Panc1 (cell line): ENCODE measurements at regions not wholly inside any gene's neighbourhood (a gene's known extent, or its start where the extent isn't known, plus 50 kb on each side); places are given as distances from the start of the nearest gene placed in this dataset.
"Not testable (repeated sequence)": the region's sequence is repeated elsewhere in the genome, so short reads cannot be mapped to it uniquely, and the experiment has no call there.

Experiments used
- ATAC-seq: fragments of 200-7000 bp; cut with Tn5 transposase; 2 replicates; pipeline ENCODE4 v1.9.1; 2020; ENCODE audit warnings: mild to moderate bottlenecking, moderate library complexity
- BruUV-seq: library from RNA; stranded (reverse); fragments of 400-500 nt; replicated peaks from 2 replicates; lab custom pipeline; 2021; lab: Mats Ljungman, UMichigan
- CTCF ChIA-PET: fragments of 300-600 bp; sonication (Branson Sonifier 250); formaldehyde crosslinking; loops from one replicate; lab custom pipeline; 2022; ENCODE audit warnings: antibody characterized with exemption; lab: Charles Lee
- POLR2A ChIA-PET: fragments of 300-600 bp; sonication (Branson Sonifier 250); formaldehyde crosslinking; loops from one replicate; lab custom pipeline; 2022; ENCODE audit warnings: antibody characterized with exemption; lab: Charles Lee
- DNase-seq: peaks from one replicate; pipeline ENCODE4 v3.0.0-alpha.2; 2010; ENCODE audit warnings: low read depth, low spot score
- H3K27ac ChIP-seq: 2 replicates; pipeline ENCODE4 v1.5.1; 2011; ENCODE audit warnings: mild to moderate bottlenecking, low read length, inconsistent platforms
- H3K27me3 ChIP-seq: fragments of 200-500 bp; sonication (Bioruptor generic); 2 replicates; pipeline ENCODE4 v1.6.0; 2014; ENCODE audit warnings: low read length, inconsistent platforms; ENCODE audit not compliant: control insufficient read depth, insufficient read depth
- H3K36me3 ChIP-seq: fragments of 200-500 bp; sonication (Bioruptor generic); 2 replicates; pipeline ENCODE4 v1.5.1; 2014; ENCODE audit warnings: inconsistent platforms, mild to moderate bottlenecking, low read length, moderate library complexity; ENCODE audit not compliant: control insufficient read depth, insufficient read depth
- H3K4me1 ChIP-seq: 2 replicates; pipeline ENCODE4 v1.5.1; 2011; ENCODE audit warnings: inconsistent platforms, mild to moderate bottlenecking, low read length, moderate library complexity; ENCODE audit not compliant: control insufficient read depth, insufficient read depth
- H3K4me3 ChIP-seq, 2 experiments: 2 replicates each; pipeline ENCODE4 v1.5.1; 2011 to 2012; ENCODE audit warnings: low read depth in 2 of 2, low read length in 2 of 2, mild to moderate bottlenecking in 2 of 2, inconsistent platforms in 1 of 2, moderate library complexity in 1 of 2
- H3K9me3 ChIP-seq: fragments of 200-500 bp; sonication (Bioruptor generic); 2 replicates; pipeline ENCODE4 v1.5.1; 2014; ENCODE audit warnings: low read depth, mild to moderate bottlenecking, inconsistent platforms, low read length, moderate library complexity; ENCODE audit not compliant: control insufficient read depth, insufficient read depth
- CTCF ChIP-seq: fragments of 450-650 bp; IDR thresholded peaks from 2 replicates; pipeline ENCODE4 v1.5.1; 2017; ENCODE audit warnings: mild to moderate bottlenecking
- POLR2AphosphoS5 ChIP-seq: IDR thresholded peaks from 2 replicates; pipeline ENCODE4 v1.6.1; 2012; ENCODE audit warnings: mild to moderate bottlenecking, low read depth, low read length, moderate library complexity
- SIN3A ChIP-seq: IDR thresholded peaks from 2 replicates; pipeline ENCODE4 v1.6.1; 2012; ENCODE audit warnings: low read depth, mild to moderate bottlenecking, low read length, moderate library complexity, borderline replicate concordance; ENCODE audit not compliant: insufficient read depth
- TCF7L2 ChIP-seq: IDR thresholded peaks from 2 replicates; pipeline ENCODE4 v1.6.1; 2011; ENCODE audit warnings: mild to moderate bottlenecking, low read depth, low read length, inconsistent platforms
- in situ Hi-C: cut with HindIII; loops from 2 replicates; pipeline ENCODE4 v1.10.0; 2016; ENCODE audit warnings: low sequenced_read_pairs, low pct_unique_long_range_greater_than_20kb
- intact Hi-C: fragments of 100-400 bp; cut with micrococcal nuclease; formaldehyde crosslinking; loops from one replicate; pipeline ENCODE4 v1.10.0; 2022; ENCODE audit not compliant: unreplicated experiment
- TF ChIP-seq, protein P1 (sequence below), 2 experiments: IDR thresholded peaks; 2 replicates each; pipeline ENCODE4 v1.6.1; 2011 to 2012; ENCODE audit warnings: low read depth in 2 of 2, control low read depth in 1 of 2, low read length in 1 of 2, mild to moderate bottlenecking in 1 of 2, moderate library complexity in 1 of 2; ENCODE audit not compliant: insufficient read depth in 1 of 2

GRCh38 chr1:174097426-174097825 lies 61.9 kb upstream of the RABGAP1L start:
- Histone ChIP-seq H3K4me3 (no peak overlapping the region), H3K27me3 (no peaks in the 10 kb centered on the region; the same call in 1 of the 2 replicates), H3K4me1 (no peaks in the 10 kb centered on the region), H3K36me3 (no peaks in the 10 kb centered on the region), H3K27ac (no peak overlapping the region), H3K9me3 (no peaks in the 10 kb centered on the region)
- intact Hi-C loops (no loop called here), in situ Hi-C loops (no loop called here)
- BruUV-seq = no TSS peak
- ChIA-PET CTCF (interaction anchor here (0.6 kb wide), 1 partner anchor 405 kb away, joined by 3 read pairs; no protein-coding TSS in a partner anchor), POLR2A (no interaction called here)
- TF ChIP-seq CTCF (no peak), SIN3A (no peak), POLR2AphosphoS5 (no peak), TCF7L2 (no peak)
- TF ChIP-seq, protein P1, sequence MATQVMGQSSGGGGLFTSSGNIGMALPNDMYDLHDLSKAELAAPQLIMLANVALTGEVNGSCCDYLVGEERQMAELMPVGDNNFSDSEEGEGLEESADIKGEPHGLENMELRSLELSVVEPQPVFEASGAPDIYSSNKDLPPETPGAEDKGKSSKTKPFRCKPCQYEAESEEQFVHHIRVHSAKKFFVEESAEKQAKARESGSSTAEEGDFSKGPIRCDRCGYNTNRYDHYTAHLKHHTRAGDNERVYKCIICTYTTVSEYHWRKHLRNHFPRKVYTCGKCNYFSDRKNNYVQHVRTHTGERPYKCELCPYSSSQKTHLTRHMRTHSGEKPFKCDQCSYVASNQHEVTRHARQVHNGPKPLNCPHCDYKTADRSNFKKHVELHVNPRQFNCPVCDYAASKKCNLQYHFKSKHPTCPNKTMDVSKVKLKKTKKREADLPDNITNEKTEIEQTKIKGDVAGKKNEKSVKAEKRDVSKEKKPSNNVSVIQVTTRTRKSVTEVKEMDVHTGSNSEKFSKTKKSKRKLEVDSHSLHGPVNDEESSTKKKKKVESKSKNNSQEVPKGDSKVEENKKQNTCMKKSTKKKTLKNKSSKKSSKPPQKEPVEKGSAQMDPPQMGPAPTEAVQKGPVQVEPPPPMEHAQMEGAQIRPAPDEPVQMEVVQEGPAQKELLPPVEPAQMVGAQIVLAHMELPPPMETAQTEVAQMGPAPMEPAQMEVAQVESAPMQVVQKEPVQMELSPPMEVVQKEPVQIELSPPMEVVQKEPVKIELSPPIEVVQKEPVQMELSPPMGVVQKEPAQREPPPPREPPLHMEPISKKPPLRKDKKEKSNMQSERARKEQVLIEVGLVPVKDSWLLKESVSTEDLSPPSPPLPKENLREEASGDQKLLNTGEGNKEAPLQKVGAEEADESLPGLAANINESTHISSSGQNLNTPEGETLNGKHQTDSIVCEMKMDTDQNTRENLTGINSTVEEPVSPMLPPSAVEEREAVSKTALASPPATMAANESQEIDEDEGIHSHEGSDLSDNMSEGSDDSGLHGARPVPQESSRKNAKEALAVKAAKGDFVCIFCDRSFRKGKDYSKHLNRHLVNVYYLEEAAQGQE (IDR thresholded peaks at IDR 0.05; ENCODE audit: insufficient read depth in 1 of 2, low read depth in 2 of 2, low read length in 1 of 2) = no peak
- ATAC-seq = no peak
- DNase-seq = no peak

- TF ChIP-seq CTCF = peak; percentile 51
- H3K9me3 ChIP-seq, H3K4me3 ChIP-seq, ATAC-seq, POLR2A ChIA-PET, H3K36me3 ChIP-seq, H3K4me1 ChIP-seq, DNase-seq, CTCF ChIA-PET, H3K27ac ChIP-seq, H3K27me3 ChIP-seq, in situ Hi-C loops, BruUV-seq: not testable (repeated sequence)
- intact Hi-C loops = loop anchor here (5.0 kb wide), 1 partner anchor 124 kb away; no protein-coding TSS in a partner anchor
Observed at GRCh38 chr1:174093789-174094188, 65.5 kb upstream of the RABGAP1L start.
